HepG2 (cell line): ENCODE measurements at regions not wholly inside any gene's neighbourhood (a gene's known extent, or its start where the extent isn't known, plus 50 kb on each side); places are given as distances from the start of the nearest gene placed in this dataset.

Experiments
- KDM5B ChIP-seq: sonication (generic); formaldehyde crosslinking; IDR thresholded peaks from 2 replicates; pipeline ENCODE4 v1.4.0; 2020; ENCODE audit warnings: missing genetic modification reagents, mild to moderate bottlenecking, borderline replicate concordance
- MZF1 ChIP-seq: sonication (generic); formaldehyde crosslinking; IDR thresholded peaks from 2 replicates; pipeline ENCODE4 v1.8.1; 2023; ENCODE audit warnings: mild to moderate bottlenecking, missing genetic modification reagents, borderline replicate concordance
- REST ChIP-seq, 2 experiments: IDR thresholded peaks; 2 replicates each; pipeline ENCODE4 v1.6.1; 2011 to 2012; ENCODE audit warnings: low read length in 2 of 2, borderline replicate concordance in 1 of 2, low read depth in 1 of 2, mild to moderate bottlenecking in 1 of 2, moderate library complexity in 1 of 2
- ZFP36 ChIP-seq: fragments of 150-350 bp; IDR thresholded peaks from 2 replicates; pipeline ENCODE4 v1.6.1; 2018; ENCODE audit warnings: borderline replicate concordance, low read length, low read depth; ENCODE audit not compliant: partially characterized antibody
- ZNF33A ChIP-seq: sonication (generic); formaldehyde crosslinking; IDR thresholded peaks from 2 replicates; pipeline ENCODE4 v1.5.1; 2020; ENCODE audit warnings: missing genetic modification reagents, mild to moderate bottlenecking, moderate library complexity, borderline replicate concordance

- TF ChIP-seq ZNF33A (CRISPR knock-in tag): no peak
- no peak for TF ChIP-seq KDM5B
- TF ChIP-seq ZFP36: no peak
- TF ChIP-seq MZF1 (CRISPR knock-in tag): no peak
- TF ChIP-seq REST (IDR thresholded peaks at IDR 0.05; ENCODE audit: borderline replicate concordance in 1 of 2, low read depth in 1 of 2, low read length in 2 of 2): no peak
Measured at GRCh38 chr3:94779699-94780098, 716.8 kb downstream of the NSUN3 start.
